Hindlimb muscle (tissue), 1 donor: ENCODE measurements at regions not wholly inside any gene's neighbourhood (a gene's known extent, or its start where the extent isn't known, plus 50 kb on each side); places are given as distances from the start of the nearest gene placed in this dataset.

Experiments used
- DNase-seq: peaks from one replicate; pipeline ENCODE4 v3.0.0-alpha.2; 2013

GRCh38 chr1:199710974-199711373, 316.5 kb upstream of the NR5A2 start:
- DNase-seq = no peak

- DNase-seq = no peak
Measured at GRCh38 chr1:199716729-199717128, 310.8 kb upstream of the NR5A2 start.

GRCh38 chr1:199719156-199719842, 308.2 kb upstream of the NR5A2 start:
- no peak for DNase-seq

- no peak for DNase-seq
Measured at GRCh38 chr1:199720496-199720895, 307.0 kb upstream of the NR5A2 start.

GRCh38 chr1:199721001-199721400, 306.5 kb upstream of the NR5A2 start:
- no peak for DNase-seq

GRCh38 chr1:199723250-199723956, 304.1 kb upstream of the NR5A2 start:
- DNase-seq = no peak

- no peak for DNase-seq
Measured at GRCh38 chr1:199724049-199724448, 303.5 kb upstream of the NR5A2 start.

GRCh38 chr1:199725002-199725565, 302.4 kb upstream of the NR5A2 start:
- no peak for DNase-seq

- DNase-seq = no peak
Measured at GRCh38 chr1:199727682-199728081, 299.8 kb upstream of the NR5A2 start.

GRCh38 chr1:199728345-199728744, 299.2 kb upstream of the NR5A2 start:
- no peak for DNase-seq

- no peak for DNase-seq
Measured at GRCh38 chr1:199733125-199733524, 294.4 kb upstream of the NR5A2 start.

GRCh38 chr1:199734186-199734585, 293.3 kb upstream of the NR5A2 start:
- DNase-seq = no peak

GRCh38 chr1:199735660-199736059, 291.9 kb upstream of the NR5A2 start:
- DNase-seq = no peak

- no peak for DNase-seq
Measured at GRCh38 chr1:199736646-199737045, 290.9 kb upstream of the NR5A2 start.

GRCh38 chr1:199741586-199741985, 285.9 kb upstream of the NR5A2 start:
- DNase-seq = no peak

- DNase-seq = no peak
Measured at GRCh38 chr1:199742547-199742946, 285.0 kb upstream of the NR5A2 start.

GRCh38 chr1:199743227-199743626, 284.3 kb upstream of the NR5A2 start:
- DNase-seq = no peak

GRCh38 chr1:199746666-199747384, 280.7 kb upstream of the NR5A2 start:
- no peak for DNase-seq

- DNase-seq = no peak
Measured at GRCh38 chr1:199747984-199748383, 279.5 kb upstream of the NR5A2 start.

GRCh38 chr1:199751506-199751905, 276.0 kb upstream of the NR5A2 start:
- no peak for DNase-seq

GRCh38 chr1:199751962-199752687, 275.4 kb upstream of the NR5A2 start:
- DNase-seq = no peak

GRCh38 chr1:199752688-199753027, 274.9 kb upstream of the NR5A2 start:
- DNase-seq = no peak

- DNase-seq = no peak
Measured at GRCh38 chr1:199753513-199753912, 274.0 kb upstream of the NR5A2 start.
